GM23338 (cell line): ENCODE measurements at regions not wholly inside any gene's neighbourhood (a gene's known extent, or its start where the extent isn't known, plus 50 kb on each side); places are given as distances from the start of the nearest gene placed in this dataset.

ENCODE experiments used
- EZH2 ChIP-seq: fragments of 200-600 bp; sonication (generic); IDR thresholded peaks from one replicate; pipeline ENCODE4 v1.8.0; 2017; ENCODE audit warnings: antibody characterized with exemption, mild to moderate bottlenecking, low read depth; ENCODE audit not compliant: unreplicated experiment
- EZH2phosphoT487 ChIP-seq: fragments of 200-600 bp; sonication (generic); IDR thresholded peaks from one replicate; pipeline ENCODE4 v1.8.1; 2018; ENCODE audit warnings: antibody characterized with exemption; ENCODE audit not compliant: unreplicated experiment
- POLR2AphosphoS5 ChIP-seq: IDR thresholded peaks from 2 replicates; pipeline ENCODE4 v1.6.1; 2016; ENCODE audit warnings: antibody characterized with exemption, low read depth
- TF ChIP-seq, protein P1 (sequence below), 2 experiments: fragments of 200-600 bp in 1 of 2; sonication (generic) in 1 of 2; conservative IDR thresholded peaks; 2 replicates each; pipeline versions ENCODE4 v1.5.1 to v1.6.1; 2016 to 2017; ENCODE audit warnings: antibody characterized with exemption in 2 of 2, low read depth in 2 of 2, mild to moderate bottlenecking in 2 of 2, moderate library complexity in 1 of 2
- TF ChIP-seq, protein P2 (sequence below): IDR thresholded peaks from one replicate; pipeline ENCODE4 v1.6.1; 2018; ENCODE audit warnings: antibody characterized with exemption; ENCODE audit not compliant: unreplicated experiment

DNA sequence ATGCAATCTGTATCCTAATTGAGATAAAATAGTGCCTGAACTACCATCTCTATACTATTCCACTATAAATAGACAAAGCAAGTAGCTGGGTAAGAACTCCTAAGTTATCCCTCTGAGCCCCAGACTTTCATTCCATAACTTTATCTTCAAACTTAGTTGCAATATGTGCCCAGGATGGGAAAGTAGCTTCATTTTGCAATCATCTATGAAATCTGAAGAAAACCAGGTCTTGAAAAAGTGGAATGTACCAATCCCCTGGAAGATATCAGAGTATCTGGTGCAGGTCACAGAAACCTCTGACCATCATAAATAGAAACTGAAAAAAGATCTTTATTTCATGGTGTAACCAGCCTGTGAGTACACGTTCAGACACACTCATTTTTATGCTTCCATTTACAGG is 78.1 kb upstream of the TMEM178A start:
- TF ChIP-seq, protein P1, sequence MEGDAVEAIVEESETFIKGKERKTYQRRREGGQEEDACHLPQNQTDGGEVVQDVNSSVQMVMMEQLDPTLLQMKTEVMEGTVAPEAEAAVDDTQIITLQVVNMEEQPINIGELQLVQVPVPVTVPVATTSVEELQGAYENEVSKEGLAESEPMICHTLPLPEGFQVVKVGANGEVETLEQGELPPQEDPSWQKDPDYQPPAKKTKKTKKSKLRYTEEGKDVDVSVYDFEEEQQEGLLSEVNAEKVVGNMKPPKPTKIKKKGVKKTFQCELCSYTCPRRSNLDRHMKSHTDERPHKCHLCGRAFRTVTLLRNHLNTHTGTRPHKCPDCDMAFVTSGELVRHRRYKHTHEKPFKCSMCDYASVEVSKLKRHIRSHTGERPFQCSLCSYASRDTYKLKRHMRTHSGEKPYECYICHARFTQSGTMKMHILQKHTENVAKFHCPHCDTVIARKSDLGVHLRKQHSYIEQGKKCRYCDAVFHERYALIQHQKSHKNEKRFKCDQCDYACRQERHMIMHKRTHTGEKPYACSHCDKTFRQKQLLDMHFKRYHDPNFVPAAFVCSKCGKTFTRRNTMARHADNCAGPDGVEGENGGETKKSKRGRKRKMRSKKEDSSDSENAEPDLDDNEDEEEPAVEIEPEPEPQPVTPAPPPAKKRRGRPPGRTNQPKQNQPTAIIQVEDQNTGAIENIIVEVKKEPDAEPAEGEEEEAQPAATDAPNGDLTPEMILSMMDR (conservative IDR thresholded peaks at IDR 0.05; ENCODE audit: low read depth in 2 of 2): no peak
- TF ChIP-seq POLR2AphosphoS5: no peak
- no peak for TF ChIP-seq EZH2
- TF ChIP-seq, protein P2, sequence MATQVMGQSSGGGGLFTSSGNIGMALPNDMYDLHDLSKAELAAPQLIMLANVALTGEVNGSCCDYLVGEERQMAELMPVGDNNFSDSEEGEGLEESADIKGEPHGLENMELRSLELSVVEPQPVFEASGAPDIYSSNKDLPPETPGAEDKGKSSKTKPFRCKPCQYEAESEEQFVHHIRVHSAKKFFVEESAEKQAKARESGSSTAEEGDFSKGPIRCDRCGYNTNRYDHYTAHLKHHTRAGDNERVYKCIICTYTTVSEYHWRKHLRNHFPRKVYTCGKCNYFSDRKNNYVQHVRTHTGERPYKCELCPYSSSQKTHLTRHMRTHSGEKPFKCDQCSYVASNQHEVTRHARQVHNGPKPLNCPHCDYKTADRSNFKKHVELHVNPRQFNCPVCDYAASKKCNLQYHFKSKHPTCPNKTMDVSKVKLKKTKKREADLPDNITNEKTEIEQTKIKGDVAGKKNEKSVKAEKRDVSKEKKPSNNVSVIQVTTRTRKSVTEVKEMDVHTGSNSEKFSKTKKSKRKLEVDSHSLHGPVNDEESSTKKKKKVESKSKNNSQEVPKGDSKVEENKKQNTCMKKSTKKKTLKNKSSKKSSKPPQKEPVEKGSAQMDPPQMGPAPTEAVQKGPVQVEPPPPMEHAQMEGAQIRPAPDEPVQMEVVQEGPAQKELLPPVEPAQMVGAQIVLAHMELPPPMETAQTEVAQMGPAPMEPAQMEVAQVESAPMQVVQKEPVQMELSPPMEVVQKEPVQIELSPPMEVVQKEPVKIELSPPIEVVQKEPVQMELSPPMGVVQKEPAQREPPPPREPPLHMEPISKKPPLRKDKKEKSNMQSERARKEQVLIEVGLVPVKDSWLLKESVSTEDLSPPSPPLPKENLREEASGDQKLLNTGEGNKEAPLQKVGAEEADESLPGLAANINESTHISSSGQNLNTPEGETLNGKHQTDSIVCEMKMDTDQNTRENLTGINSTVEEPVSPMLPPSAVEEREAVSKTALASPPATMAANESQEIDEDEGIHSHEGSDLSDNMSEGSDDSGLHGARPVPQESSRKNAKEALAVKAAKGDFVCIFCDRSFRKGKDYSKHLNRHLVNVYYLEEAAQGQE: no peak
- TF ChIP-seq EZH2phosphoT487: no peak
